Nephron (organoid): ENCODE measurements at regions not wholly inside any gene's neighbourhood (a gene's known extent, or its start where the extent isn't known, plus 50 kb on each side); places are given as distances from the start of the nearest gene placed in this dataset.
A peak's percentile ranks its signal among the peaks of the same experiment; 100 is the strongest.
"Not testable (repeated sequence)": the region's sequence is repeated elsewhere in the genome, so short reads cannot be mapped to it uniquely, and the experiment has no call there.

Experiments
- H3K27ac Mint-ChIP-seq, 3 experiments: 2 replicates each; pipeline ENCODE4 v1.8.0; 2020; ENCODE audit warnings: mixed read lengths in 3 of 3, mild to moderate bottlenecking in 2 of 3, moderate library complexity in 1 of 3
- H3K27me3 Mint-ChIP-seq: 2 replicates; pipeline ENCODE4 v1.8.0; 2021; ENCODE audit warnings: low read depth, mild to moderate bottlenecking, moderate library complexity, mixed read lengths
- H3K36me3 Mint-ChIP-seq: 2 replicates; pipeline ENCODE4 v1.8.0; 2020; ENCODE audit warnings: low read depth, mixed read lengths
- H3K4me1 Mint-ChIP-seq: 2 replicates; pipeline ENCODE4 v1.8.0; 2020; ENCODE audit warnings: mixed read lengths
- H3K4me3 Mint-ChIP-seq, 3 experiments: 2 replicates each; pipeline ENCODE4 v1.8.0; 2020; ENCODE audit warnings: mild to moderate bottlenecking in 3 of 3, mixed read lengths in 3 of 3, moderate library complexity in 2 of 3
- H3K9me3 Mint-ChIP-seq: 2 replicates; pipeline ENCODE4 v1.8.0; 2020; ENCODE audit warnings: mixed read lengths
- TF ChIP-seq, protein P1 (sequence below), 3 experiments: fragments of 200-600 bp; sonication (generic); IDR thresholded peaks; one replicate each; pipeline ENCODE4 v1.5.0; 2021; ENCODE audit warnings: antibody characterized with exemption in 3 of 3; ENCODE audit not compliant: unreplicated experiment in 3 of 3

DNA sequence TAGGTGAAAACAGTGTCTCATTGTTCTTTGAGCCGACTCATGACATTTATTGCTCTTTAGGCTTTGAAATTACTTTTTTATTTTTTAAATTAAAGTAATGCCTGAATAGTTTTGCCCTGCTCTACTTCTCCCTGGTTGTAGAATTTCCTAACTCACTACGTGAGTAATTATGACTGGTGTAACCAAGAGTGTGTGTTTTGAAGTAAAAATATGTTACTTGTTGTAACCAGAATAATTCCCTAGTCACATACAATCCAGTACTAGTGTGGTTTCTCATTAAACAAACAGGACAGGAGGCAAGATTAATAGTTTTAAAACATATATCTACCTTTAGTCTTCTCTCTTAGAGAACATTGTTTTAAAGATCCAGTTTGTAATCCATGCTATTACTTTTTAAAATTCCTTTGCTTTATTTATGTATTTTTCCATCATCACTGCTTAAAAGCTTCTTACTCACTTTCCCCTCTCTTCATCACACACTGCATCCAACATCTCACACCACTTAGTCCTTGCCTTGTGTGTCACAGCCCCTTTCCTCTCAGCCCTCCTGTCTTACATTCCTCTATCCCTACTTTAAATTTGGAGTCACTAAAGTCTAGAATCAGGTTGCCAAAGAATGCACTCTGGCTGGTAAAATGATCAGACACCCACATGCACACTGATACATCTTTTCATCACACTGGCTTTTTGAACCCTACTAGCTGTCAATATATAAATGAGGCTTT is 219.7 kb downstream of the WNT5A start:
- H3K36me3 Mint-ChIP-seq, result no peaks in the 10 kb centered on the region
- H3K9me3 Mint-ChIP-seq, result peaks cover 2% of the 10 kb centered on the region
- H3K4me1 Mint-ChIP-seq, result no peaks in the 10 kb centered on the region
- no peak overlapping the region for H3K27ac Mint-ChIP-seq
- H3K27me3 Mint-ChIP-seq, result peaks cover 4% of the 10 kb centered on the region
- H3K4me3 Mint-ChIP-seq, result no peak overlapping the region
- TF ChIP-seq, protein P1, sequence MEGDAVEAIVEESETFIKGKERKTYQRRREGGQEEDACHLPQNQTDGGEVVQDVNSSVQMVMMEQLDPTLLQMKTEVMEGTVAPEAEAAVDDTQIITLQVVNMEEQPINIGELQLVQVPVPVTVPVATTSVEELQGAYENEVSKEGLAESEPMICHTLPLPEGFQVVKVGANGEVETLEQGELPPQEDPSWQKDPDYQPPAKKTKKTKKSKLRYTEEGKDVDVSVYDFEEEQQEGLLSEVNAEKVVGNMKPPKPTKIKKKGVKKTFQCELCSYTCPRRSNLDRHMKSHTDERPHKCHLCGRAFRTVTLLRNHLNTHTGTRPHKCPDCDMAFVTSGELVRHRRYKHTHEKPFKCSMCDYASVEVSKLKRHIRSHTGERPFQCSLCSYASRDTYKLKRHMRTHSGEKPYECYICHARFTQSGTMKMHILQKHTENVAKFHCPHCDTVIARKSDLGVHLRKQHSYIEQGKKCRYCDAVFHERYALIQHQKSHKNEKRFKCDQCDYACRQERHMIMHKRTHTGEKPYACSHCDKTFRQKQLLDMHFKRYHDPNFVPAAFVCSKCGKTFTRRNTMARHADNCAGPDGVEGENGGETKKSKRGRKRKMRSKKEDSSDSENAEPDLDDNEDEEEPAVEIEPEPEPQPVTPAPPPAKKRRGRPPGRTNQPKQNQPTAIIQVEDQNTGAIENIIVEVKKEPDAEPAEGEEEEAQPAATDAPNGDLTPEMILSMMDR (IDR thresholded peaks at IDR 0.05; ENCODE audit: unreplicated experiment in 3 of 3), result no peak

DNA sequence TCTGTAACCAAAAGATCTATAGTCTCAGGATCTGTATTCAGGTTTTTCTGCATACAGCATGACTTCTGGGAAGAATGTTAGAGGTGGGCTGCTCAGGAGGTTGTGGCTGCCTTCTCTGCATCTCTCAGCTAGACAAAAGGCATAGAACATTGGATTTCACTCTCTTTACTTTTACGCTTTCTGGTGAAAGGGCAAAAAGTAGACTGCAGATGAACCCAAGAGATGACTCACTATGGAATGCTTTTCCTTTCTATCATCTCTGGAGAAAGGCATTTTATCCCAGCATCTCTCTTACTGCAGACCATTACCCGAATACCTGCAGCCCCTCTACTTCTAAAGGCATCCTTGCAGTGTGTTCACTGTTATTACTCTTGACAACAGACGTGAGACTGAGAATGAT is 222.2 kb downstream of the WNT5A start:
- Mint-ChIP-seq H3K27ac (no peak overlapping the region), H3K4me1 (no peaks in the 10 kb centered on the region), H3K36me3 (no peaks in the 10 kb centered on the region), H3K27me3 (peaks cover 4% of the 10 kb centered on the region), H3K4me3 (no peak overlapping the region), H3K9me3 (peaks cover 13% of the 10 kb centered on the region)
- TF ChIP-seq, protein P1 (IDR thresholded peaks at IDR 0.05; ENCODE audit: unreplicated experiment in 3 of 3), result no peak

- TF ChIP-seq, protein P1 (IDR thresholded peaks at IDR 0.05; ENCODE audit: unreplicated experiment in 3 of 3), result no peak
- no peak overlapping the region for H3K4me3 Mint-ChIP-seq
These were observed 234.2 kb downstream of the WNT5A start for GRCh38 chr3:55252921-55253320.

DNA sequence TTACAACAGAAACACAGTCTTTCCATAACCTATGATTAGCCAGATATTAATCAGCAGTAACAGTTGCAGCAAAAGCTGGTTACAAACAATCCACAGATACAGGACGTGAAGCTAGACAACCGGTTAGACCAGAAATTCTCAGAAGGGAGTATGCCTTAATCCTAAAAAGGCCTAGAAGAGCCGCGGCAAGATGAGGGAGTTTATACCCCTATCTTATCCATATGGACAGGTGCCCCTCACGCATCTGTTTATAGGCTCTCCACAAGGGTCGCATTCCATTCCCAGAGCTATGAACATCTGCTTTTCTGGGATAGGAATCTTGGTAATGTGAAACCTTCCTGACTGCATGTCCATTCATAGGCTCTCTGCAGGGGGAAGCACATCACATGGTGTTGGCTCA is 237.9 kb downstream of the WNT5A start:
- H3K9me3 Mint-ChIP-seq, result peaks cover 30% of the 10 kb centered on the region
- H3K27me3 Mint-ChIP-seq, H3K36me3 Mint-ChIP-seq, H3K4me3 Mint-ChIP-seq, H3K27ac Mint-ChIP-seq: not testable (repeated sequence)
- peaks cover 13% of the 10 kb centered on the region for H3K4me1 Mint-ChIP-seq

More at GRCh38 chr3:55252921-55253320, 234.2 kb downstream of the WNT5A start:
- no peaks in the 10 kb centered on the region for H3K4me1 Mint-ChIP-seq
- H3K27me3 Mint-ChIP-seq, result no peaks in the 10 kb centered on the region
- peaks cover 5% of the 10 kb centered on the region for H3K36me3 Mint-ChIP-seq
- H3K27ac Mint-ChIP-seq, result no peak overlapping the region
- H3K9me3 Mint-ChIP-seq, result peaks cover 27% of the 10 kb centered on the region

DNA sequence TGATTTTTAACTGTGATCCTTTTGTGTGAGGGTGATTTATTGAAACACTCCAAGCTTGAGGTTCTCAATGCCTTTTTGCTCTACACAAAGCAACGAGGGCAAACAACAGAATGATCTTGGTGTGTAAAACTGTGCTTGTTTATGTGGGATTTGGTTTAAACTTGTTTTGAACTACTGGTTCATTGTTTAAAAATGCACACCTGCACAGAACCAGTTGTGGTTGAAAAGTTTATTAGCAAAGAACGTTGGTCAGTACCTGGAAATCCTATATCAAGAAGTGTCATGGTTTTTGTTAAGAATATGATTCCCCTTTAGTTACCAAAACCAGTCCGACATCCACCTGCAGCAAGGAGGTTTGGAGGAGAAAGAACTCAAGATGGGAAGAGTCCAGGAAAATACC is 239.4 kb downstream of the WNT5A start:
- H3K27ac Mint-ChIP-seq, result no peak overlapping the region
- no peak overlapping the region for H3K4me3 Mint-ChIP-seq
- TF ChIP-seq, protein P1 (IDR thresholded peaks at IDR 0.05; ENCODE audit: unreplicated experiment in 3 of 3), result no peak
- peaks cover 13% of the 10 kb centered on the region for H3K4me1 Mint-ChIP-seq
- peaks cover 8% of the 10 kb centered on the region for H3K36me3 Mint-ChIP-seq
- peaks cover 4% of the 10 kb centered on the region for H3K27me3 Mint-ChIP-seq
- H3K9me3 Mint-ChIP-seq, result peaks cover 26% of the 10 kb centered on the region

DNA sequence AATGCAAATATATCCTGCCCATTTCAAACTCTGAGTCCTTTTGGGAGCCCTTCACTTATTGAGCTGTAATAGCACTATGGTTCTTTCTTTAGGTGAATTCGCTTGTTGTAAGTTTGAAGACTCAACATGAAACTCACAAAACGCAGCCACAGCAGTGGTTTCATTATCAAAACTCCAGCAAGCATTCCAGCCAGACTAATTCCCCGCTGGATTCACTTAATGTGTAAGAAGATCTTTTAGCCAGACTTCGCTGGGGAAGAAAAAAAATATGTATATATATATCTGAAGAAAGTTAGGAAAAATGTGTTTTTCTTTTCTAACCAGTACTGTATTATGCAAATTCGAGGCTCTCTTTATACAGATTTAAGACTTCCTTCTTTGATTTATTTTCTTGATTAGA is 241.1 kb downstream of the WNT5A start:
- Mint-ChIP-seq H3K4me1 (peaks cover 13% of the 10 kb centered on the region), H3K36me3 (peaks cover 8% of the 10 kb centered on the region), H3K27me3 (peaks cover 8% of the 10 kb centered on the region), H3K27ac (peak overlapping the region in 1 of 3 experiments; percentile 38), H3K4me3 (peak overlapping the region in 2 of 3 experiments; percentile 2 to 20), H3K9me3 (peaks cover 23% of the 10 kb centered on the region)
- TF ChIP-seq, protein P1 (IDR thresholded peaks at IDR 0.05; ENCODE audit: unreplicated experiment in 3 of 3), result no peak
